H1 (cell line): ENCODE measurements at regions not wholly inside any gene's neighbourhood (a gene's known extent, or its start where the extent isn't known, plus 50 kb on each side); places are given as distances from the start of the nearest gene placed in this dataset.

Source experiments
- CTCF ChIA-PET: fragments of 300-600 bp; sonication (Branson Sonifier 250); formaldehyde crosslinking; loops from one replicate; lab custom pipeline; 2021; ENCODE audit not compliant: partially characterized antibody; lab: Charles Lee
- POLR2A ChIA-PET: fragments of 300-600 bp; sonication (Branson Sonifier 250); formaldehyde crosslinking; loops from one replicate; lab custom pipeline; 2021; ENCODE audit warnings: inconsistent platforms; ENCODE audit not compliant: partially characterized antibody; lab: Charles Lee
- DNase-seq, 2 experiments: peaks; one replicate each; pipeline versions ENCODE4 v3.0.0 to v3.0.0-alpha.2; 2010 to 2022; ENCODE audit warnings: low spot score in 2 of 2, low read depth in 1 of 2, mixed read lengths in 1 of 2
- FAIRE-seq: peaks from 2 replicates; lab custom pipeline; 2011; peaks lifted over from hg19 to GRCh38; lab: Jason Lieb, UNC
- H2AFZ ChIP-seq: 2 replicates; pipeline ENCODE4 v1.8.1; 2012; ENCODE audit warnings: low read length, inconsistent platforms
- H2AK5ac ChIP-seq: 2 replicates; pipeline ENCODE4 v1.6.1; 2013; ENCODE audit warnings: low read depth, low read length
- H2BK120ac ChIP-seq: replicated peaks from 2 replicates; pipeline ENCODE3; 2013; ENCODE audit warnings: low read depth, low read length, inconsistent platforms
- H2BK12ac ChIP-seq: 2 replicates; pipeline ENCODE4 v1.6.1; 2013; ENCODE audit warnings: low read depth, low read length
- H2BK15ac ChIP-seq: 2 replicates; pipeline ENCODE4 v1.6.1; 2013; ENCODE audit warnings: low read length
- H2BK20ac ChIP-seq: 2 replicates; pipeline ENCODE4 v1.6.1; 2013; ENCODE audit warnings: low read length
- H2BK5ac ChIP-seq: 2 replicates; pipeline ENCODE4 v1.6.1; 2013; ENCODE audit warnings: low read depth, low read length
- H3K14ac ChIP-seq: 2 replicates; pipeline ENCODE4 v1.6.1; 2013; ENCODE audit warnings: inconsistent platforms; ENCODE audit not compliant: insufficient read length
- H3K18ac ChIP-seq: 2 replicates; pipeline ENCODE4 v1.6.1; 2013; ENCODE audit warnings: low read length; ENCODE audit errors: extremely low read depth
- H3K23ac ChIP-seq: 2 replicates; pipeline ENCODE4 v1.6.1; 2013; ENCODE audit warnings: inconsistent platforms; ENCODE audit not compliant: insufficient read length
- H3K23me2 ChIP-seq: 2 replicates; pipeline ENCODE4 v1.6.1; 2013; ENCODE audit warnings: low read depth, low read length
- H3K27ac ChIP-seq: 2 replicates; pipeline ENCODE4 v1.6.1; 2011; ENCODE audit warnings: low read depth, low read length, inconsistent platforms
- H3K27me3 ChIP-seq, 4 experiments: replicated peaks in 1 of 4; 1 replicate in 1 of 4; 2 replicates in 3 of 4; pipeline versions ENCODE4 v1.6.1 to v1.8.1; 2011 to 2013; ENCODE audit warnings: low read length in 3 of 4, mild to moderate bottlenecking in 3 of 4, inconsistent platforms in 2 of 4, mixed read lengths in 2 of 4, moderate library complexity in 1 of 4; ENCODE audit not compliant: control insufficient read depth in 3 of 4, insufficient read depth in 3 of 4; ENCODE audit errors: extremely low read depth in 1 of 4
- H3K36me3 ChIP-seq, 4 experiments: 2 replicates each; pipeline versions ENCODE4 v1.6.1 to v1.8.1; 2011 to 2013; ENCODE audit warnings: mild to moderate bottlenecking in 4 of 4, low read length in 3 of 4, moderate library complexity in 2 of 4, control low read depth in 1 of 4, inconsistent platforms in 1 of 4; ENCODE audit not compliant: insufficient read depth in 4 of 4, control insufficient read depth in 2 of 4
- H3K4ac ChIP-seq: replicated peaks from 2 replicates; pipeline ENCODE3; 2013; ENCODE audit warnings: low read length, low read depth, mixed read lengths, inconsistent platforms; ENCODE audit not compliant: insufficient read length
- H3K4me1 ChIP-seq, 4 experiments: replicated peaks in 1 of 4; 1 replicate in 1 of 4; 2 replicates in 3 of 4; pipeline versions ENCODE4 v1.6.1 to v1.8.1; 2011 to 2013; ENCODE audit warnings: low read length in 3 of 4, inconsistent platforms in 2 of 4, mixed read lengths in 1 of 4; ENCODE audit not compliant: insufficient read depth in 4 of 4, control insufficient read depth in 3 of 4
- H3K4me2 ChIP-seq, 2 experiments: 2 replicates each; pipeline versions ENCODE4 v1.6.1 to v1.8.1; 2011 to 2013; ENCODE audit warnings: low read depth in 2 of 2, low read length in 2 of 2, control low read depth in 1 of 2, inconsistent platforms in 1 of 2, mild to moderate bottlenecking in 1 of 2; ENCODE audit not compliant: insufficient read depth in 1 of 2
- H3K4me3 ChIP-seq, 4 experiments: fragments of 200-600, 300-600 bp in 1 of 4; sonication (generic), shearing (Covaris generic), sonication (Bioruptor Twin) in 1 of 4; 2 replicates each; pipeline versions ENCODE4 v1.5.1 to v1.8.1; 2011 to 2016; ENCODE audit warnings: low read length in 4 of 4, low read depth in 3 of 4, control low read depth in 2 of 4, inconsistent platforms in 2 of 4, mild to moderate bottlenecking in 2 of 4, mixed read lengths in 1 of 4, moderate library complexity in 1 of 4; ENCODE audit not compliant: insufficient read depth in 2 of 4; ENCODE audit errors: extremely low read depth in 1 of 4
- H3K56ac ChIP-seq: replicated peaks from 2 replicates; pipeline ENCODE3; 2013; ENCODE audit warnings: low read depth, mild to moderate bottlenecking, mixed read lengths, low read length, inconsistent platforms; ENCODE audit not compliant: insufficient read length
- H3K79me1 ChIP-seq: 2 replicates; pipeline ENCODE4 v1.6.1; 2013; ENCODE audit warnings: low read depth, low read length, control low read depth
- H3K79me2 ChIP-seq, 2 experiments: 2 replicates each; pipeline versions ENCODE4 v1.6.1 to v1.8.1; 2012 to 2013; ENCODE audit warnings: low read length in 2 of 2, mild to moderate bottlenecking in 2 of 2, inconsistent platforms in 1 of 2; ENCODE audit not compliant: insufficient read depth in 2 of 2, control insufficient read depth in 1 of 2
- H3K9ac ChIP-seq, 4 experiments: replicated peaks in 1 of 4; 1 replicate in 1 of 4; 2 replicates in 3 of 4; pipeline versions ENCODE4 v1.6.1 to v1.8.1; 2011 to 2013; ENCODE audit warnings: low read depth in 3 of 4, low read length in 3 of 4, control low read depth in 2 of 4, mild to moderate bottlenecking in 2 of 4, moderate library complexity in 2 of 4, inconsistent platforms in 1 of 4; ENCODE audit errors: extremely low read depth in 1 of 4
- H3K9me3 ChIP-seq, 2 experiments: 2 replicates each; pipeline versions ENCODE4 v1.6.1 to v1.8.1; 2012 to 2013; ENCODE audit warnings: mild to moderate bottlenecking in 2 of 2, moderate library complexity in 2 of 2, control low read depth in 1 of 2, inconsistent platforms in 1 of 2, low read depth in 1 of 2, low read length in 1 of 2, mixed read lengths in 1 of 2; ENCODE audit not compliant: insufficient read depth in 2 of 2
- H4K20me1 ChIP-seq, 2 experiments: replicated peaks in 1 of 2; 2 replicates each; pipeline versions ENCODE3 to v1.8.1; 2011 to 2013; ENCODE audit warnings: inconsistent platforms in 2 of 2, low read length in 2 of 2, mild to moderate bottlenecking in 1 of 2; ENCODE audit not compliant: insufficient read depth in 2 of 2, control insufficient read depth in 1 of 2
- H4K5ac ChIP-seq: 2 replicates; pipeline ENCODE4 v1.6.1; 2013; ENCODE audit warnings: low read length, low read depth, mixed read lengths, inconsistent platforms; ENCODE audit not compliant: insufficient read length
- H4K8ac ChIP-seq: 2 replicates; pipeline ENCODE4 v1.8.0; 2013; ENCODE audit warnings: mild to moderate bottlenecking, moderate library complexity, low read length, inconsistent platforms; ENCODE audit not compliant: insufficient read depth; ENCODE audit errors: extremely low read depth
- H4K91ac ChIP-seq: replicated peaks from 2 replicates; pipeline ENCODE3; 2013; ENCODE audit warnings: low read length, mixed read lengths, inconsistent platforms; ENCODE audit not compliant: insufficient read length
- ASH2L ChIP-seq: fragments of 200-600, 300-600 bp; sonication (generic); IDR thresholded peaks from one replicate; pipeline ENCODE4 v1.7.1; 2017; ENCODE audit warnings: low read length
- BCL11A ChIP-seq, 2 experiments: IDR thresholded peaks; one replicate each; pipeline ENCODE4 v1.6.1; 2011; ENCODE audit warnings: low read depth in 2 of 2, low read length in 2 of 2, mild to moderate bottlenecking in 2 of 2
- SP4 ChIP-seq: IDR thresholded peaks from 2 replicates; pipeline ENCODE4 v1.6.1; 2012; ENCODE audit warnings: low read length, inconsistent platforms
- WGBS, 2 experiments: shearing (Covaris generic) in 1 of 2; methylation state at CpG; one replicate each; pipeline versions ENCODE4 v1.1.6 to v1.1.7; 2013 to 2015; ENCODE audit warnings: low lambda C conversion rate in 2 of 2, mixed read lengths in 2 of 2, inconsistent platforms in 1 of 2, low coverage in 1 of 2, missing lambda C conversion rate in 1 of 2; ENCODE audit not compliant: insufficient replicate concordance in 2 of 2, insufficient coverage in 1 of 2, insufficient read length in 1 of 2; ENCODE audit errors: extremely low coverage in 1 of 2, missing lambda C conversion rate in 1 of 2; 5-methylcytosine and 5-hydroxymethylcytosine counted together

- Histone ChIP-seq H3K4me2 (no peak overlapping the region), H3K14ac (no peak overlapping the region), H4K8ac (no peak overlapping the region), H3K4me1 (peaks cover 0 to 4% (median 1%) of the 10 kb centered on the region in 4 experiments; a peak in 2 of 7 replicates), H3K79me1 (no peaks in the 10 kb centered on the region), H2AK5ac (no peak overlapping the region), H3K36me3 (no peaks in the 10 kb centered on the region; a peak in 1 of 8 replicates), H3K23ac (no peak overlapping the region), H4K20me1 (no peaks in the 10 kb centered on the region), H3K27me3 (no peaks in the 10 kb centered on the region), H2AFZ (no peak overlapping the region), H3K56ac (no peak overlapping the region), H2BK12ac (no peak overlapping the region), H3K27ac (no peak overlapping the region), H3K4me3 (no peak overlapping the region), H3K9ac (no peak overlapping the region), H3K9me3 (peaks cover 0 to 4% of the 10 kb centered on the region in 2 experiments; a peak in 2 of 4 replicates), H2BK15ac (no peak overlapping the region), H2BK120ac (no peak overlapping the region), H2BK5ac (no peak overlapping the region), H3K79me2 (no peaks in the 10 kb centered on the region), H4K5ac (no peak overlapping the region), H2BK20ac (no peak overlapping the region), H4K91ac (no peak overlapping the region), H3K23me2 (no peaks in the 10 kb centered on the region), H3K18ac (no peak overlapping the region), H3K4ac (no peak overlapping the region)
- ChIA-PET CTCF (interaction anchor here (1.5 kb wide), 1 partner anchor 355 kb away, joined by 4 read pairs; no protein-coding TSS in a partner anchor), POLR2A (no interaction called here)
- DNase-seq (no peak), FAIRE-seq (no peak)
- 92% methylated on average over 3 of the region's 3 CpGs; no CpG with 5 or more reads in 1 of the 2 experiments for WGBS, 2 experiments
- TF ChIP-seq ASH2L (no peak), BCL11A (IDR thresholded peaks at IDR 0.05; ENCODE audit: low read depth in 2 of 2, low read length in 2 of 2) (no peak), SP4 (no peak)
These were observed 1305.6 kb downstream of the CDH11 start for GRCh38 chr16:63816276-63816675.
